Smooth muscle cell (in vitro differentiated cells): ENCODE measurements at regions not wholly inside any gene's neighbourhood (a gene's known extent, or its start where the extent isn't known, plus 50 kb on each side); places are given as distances from the start of the nearest gene placed in this dataset.

Experiments used
- DNase-seq: peaks from one replicate; lab custom pipeline; 2025; ENCODE audit not compliant: unreplicated experiment; lab: John Stamatoyannopoulos, UW
- H2AFZ ChIP-seq: fragments of 200-600 bp; sonication (generic); 2 replicates; pipeline ENCODE4 v1.6.0; 2016; ENCODE audit warnings: antibody characterized with exemption, low read depth, mild to moderate bottlenecking
- H3F3A ChIP-seq: fragments of 200-600 bp; sonication (generic); 2 replicates; pipeline ENCODE4 v1.6.0; 2017; ENCODE audit warnings: antibody characterized with exemption, low read depth
- H3K27ac ChIP-seq: fragments of 200-600 bp; sonication (generic); 2 replicates; pipeline ENCODE4 v1.5.1; 2016; ENCODE audit warnings: low read depth, mild to moderate bottlenecking
- H3K27me3 ChIP-seq: fragments of 200-600 bp; sonication (generic); 2 replicates; pipeline ENCODE4 v1.6.1; 2016; ENCODE audit warnings: low read depth, mild to moderate bottlenecking
- H3K36me3 ChIP-seq: fragments of 200-600 bp; sonication (generic); 2 replicates; pipeline ENCODE4 v1.5.1; 2016; ENCODE audit warnings: low read depth
- H3K4me1 ChIP-seq: fragments of 200-600 bp; sonication (generic); 2 replicates; pipeline ENCODE4 v1.5.1; 2016; ENCODE audit warnings: low read depth
- H3K4me2 ChIP-seq: fragments of 200-600 bp; sonication (generic); 2 replicates; pipeline ENCODE4 v1.6.0; 2016; ENCODE audit warnings: mild to moderate bottlenecking
- H3K4me3 ChIP-seq: fragments of 200-600 bp; sonication (generic); 2 replicates; pipeline ENCODE4 v1.5.1; 2016; ENCODE audit warnings: mild to moderate bottlenecking
- H3K79me2 ChIP-seq: fragments of 200-600 bp; sonication (generic); 2 replicates; pipeline ENCODE4 v1.6.0; 2016; ENCODE audit warnings: low read depth, mild to moderate bottlenecking
- H3K9ac ChIP-seq: fragments of 200-600 bp; sonication (generic); 2 replicates; pipeline ENCODE4 v1.6.0; 2016; ENCODE audit warnings: low read depth
- H3K9me3 ChIP-seq: fragments of 200-600 bp; sonication (generic); replicated peaks from 2 replicates; pipeline ENCODE4 v1.5.1; 2016; ENCODE audit warnings: low read depth
- H4K20me1 ChIP-seq: fragments of 200-600 bp; sonication (generic); 2 replicates; pipeline ENCODE4 v1.6.0; 2016; ENCODE audit warnings: low read depth
- CTCF ChIP-seq: fragments of 200-600 bp; sonication (generic); IDR thresholded peaks from 2 replicates; pipeline ENCODE4 v1.5.1; 2017; ENCODE audit warnings: borderline replicate concordance, mild to moderate bottlenecking, antibody characterized with exemption; ENCODE audit not compliant: insufficient read depth, poor library complexity, severe bottlenecking
- WGBS: methylation state at CpG from one replicate; pipeline ENCODE4 v1.1.7; 2016; ENCODE audit warnings: low lambda C conversion rate; 5-methylcytosine and 5-hydroxymethylcytosine counted together

GRCh38 chr1:76770979-76771378, 96.3 kb upstream of the ST6GALNAC5 start:
- no peak for TF ChIP-seq CTCF
- H3K79me2 ChIP-seq = no peaks in the 10 kb centered on the region
- H2AFZ ChIP-seq = no peak overlapping the region
- H3K9ac ChIP-seq = no peak overlapping the region
- no peaks in the 10 kb centered on the region for H3K36me3 ChIP-seq
- no peaks in the 10 kb centered on the region for H3F3A ChIP-seq
- no peak overlapping the region for H3K4me3 ChIP-seq
- no peak for DNase-seq
- 39% methylated on average over 3 of the region's 3 CpGs for WGBS
- H3K27ac ChIP-seq = no peak overlapping the region
- H3K4me1 ChIP-seq = no peaks in the 10 kb centered on the region
- no peak overlapping the region for H3K4me2 ChIP-seq
- no peaks in the 10 kb centered on the region for H3K9me3 ChIP-seq
- no peaks in the 10 kb centered on the region for H4K20me1 ChIP-seq
- peaks cover 21% of the 10 kb centered on the region for H3K27me3 ChIP-seq

GRCh38 chr1:76781447-76781846, 85.8 kb upstream of the ST6GALNAC5 start:
- H3K79me2 ChIP-seq = no peaks in the 10 kb centered on the region
- H3K27me3 ChIP-seq = no peaks in the 10 kb centered on the region
- no peak overlapping the region for H3K9ac ChIP-seq
- H4K20me1 ChIP-seq = no peaks in the 10 kb centered on the region
- H3K9me3 ChIP-seq = no peaks in the 10 kb centered on the region
- no peak overlapping the region for H3K4me2 ChIP-seq
- no peaks in the 10 kb centered on the region for H3K4me1 ChIP-seq
- H3K4me3 ChIP-seq = no peak overlapping the region
- no peak overlapping the region for H2AFZ ChIP-seq
- H3K36me3 ChIP-seq = no peaks in the 10 kb centered on the region
- no peak overlapping the region for H3K27ac ChIP-seq
- no peak for TF ChIP-seq CTCF
- DNase-seq = no peak
- no peaks in the 10 kb centered on the region for H3F3A ChIP-seq

GRCh38 chr1:76782809-76783208, 84.5 kb upstream of the ST6GALNAC5 start:
- no peak for TF ChIP-seq CTCF
- no peak overlapping the region for H3K27ac ChIP-seq
- no peaks in the 10 kb centered on the region for H3K4me1 ChIP-seq
- DNase-seq = no peak
- H4K20me1 ChIP-seq = no peaks in the 10 kb centered on the region
- no peak overlapping the region for H3K9ac ChIP-seq
- no peak overlapping the region for H3K4me3 ChIP-seq
- H3K36me3 ChIP-seq = no peaks in the 10 kb centered on the region
- no peaks in the 10 kb centered on the region for H3K27me3 ChIP-seq
- no peaks in the 10 kb centered on the region for H3K9me3 ChIP-seq
- WGBS = 51% methylated on average over 1 of the region's 1 CpG
- no peak overlapping the region for H2AFZ ChIP-seq
- H3K79me2 ChIP-seq = no peaks in the 10 kb centered on the region
- H3K4me2 ChIP-seq = no peak overlapping the region
- H3F3A ChIP-seq = no peaks in the 10 kb centered on the region

- no peak overlapping the region for H3K4me2 ChIP-seq
- no peaks in the 10 kb centered on the region for H3K9me3 ChIP-seq
- H3F3A ChIP-seq = no peaks in the 10 kb centered on the region
- H3K27me3 ChIP-seq = no peaks in the 10 kb centered on the region
- no peaks in the 10 kb centered on the region for H3K4me1 ChIP-seq
- H3K27ac ChIP-seq = no peak overlapping the region
- no peak for DNase-seq
- H4K20me1 ChIP-seq = no peaks in the 10 kb centered on the region
- H3K79me2 ChIP-seq = no peaks in the 10 kb centered on the region
- TF ChIP-seq CTCF = no peak
- H3K9ac ChIP-seq = no peak overlapping the region
- H2AFZ ChIP-seq = no peak overlapping the region
- no peaks in the 10 kb centered on the region for H3K36me3 ChIP-seq
- no peak overlapping the region for H3K4me3 ChIP-seq
Observed at GRCh38 chr1:76784502-76784901, 82.8 kb upstream of the ST6GALNAC5 start.
